HEK293 (cell line): ENCODE measurements at regions not wholly inside any gene's neighbourhood (a gene's known extent, or its start where the extent isn't known, plus 50 kb on each side); places are given as distances from the start of the nearest gene placed in this dataset.

Experiments
- CTCF ChIA-PET: fragments of 350-600 bp; formaldehyde crosslinking; extraction: SDS; loops from one replicate; lab custom pipeline; 2021; ENCODE audit warnings: antibody characterized with exemption; lab: Yijun Ruan, JAX
- POLR2A ChIA-PET: fragments of 300-600 bp; formaldehyde crosslinking; extraction: SDS; loops from one replicate; lab custom pipeline; 2020; ENCODE audit warnings: antibody characterized with exemption, inconsistent platforms; lab: Yijun Ruan, JAX
- H3K27ac ChIP-seq: fragments of 200-500 bp; sonication (Bioruptor generic); 2 replicates; pipeline ENCODE4 v1.5.1; 2014; ENCODE audit warnings: low read depth, low read length, control low read depth, inconsistent platforms; ENCODE audit errors: extremely low read depth
- H3K36me3 ChIP-seq, 2 experiments: fragments of 200-500 bp in 1 of 2; sonication (Bioruptor generic) in 1 of 2; 1 replicate in 1 of 2; 2 replicates in 1 of 2; pipeline ENCODE4 v1.5.1; 2014 to 2017; ENCODE audit warnings: inconsistent platforms in 2 of 2, low read length in 2 of 2; ENCODE audit not compliant: control insufficient read depth in 2 of 2, insufficient read depth in 1 of 2
- H3K4me1 ChIP-seq: fragments of 200-500 bp; sonication (Bioruptor generic); 2 replicates; pipeline ENCODE4 v1.5.1; 2014; ENCODE audit warnings: mild to moderate bottlenecking, low read length, inconsistent platforms; ENCODE audit not compliant: control insufficient read depth, insufficient read depth
- H3K4me3 ChIP-seq: 2 replicates; pipeline ENCODE4 v1.5.1; 2011; ENCODE audit warnings: low read depth, mild to moderate bottlenecking, control low read depth, low read length, moderate library complexity
- H3K9me3 ChIP-seq: fragments of 200-500 bp; sonication (Bioruptor generic); 2 replicates; pipeline ENCODE4 v1.5.1; 2014; ENCODE audit warnings: low read depth, low read length, inconsistent platforms; ENCODE audit not compliant: control insufficient read depth, insufficient read depth
- GLI4 ChIP-seq: fragments of 450-650 bp; formaldehyde crosslinking; IDR thresholded peaks from 2 replicates; pipeline ENCODE4 v1.5.1; 2016; ENCODE audit warnings: missing biosample characterization, missing genetic modification characterization
- OSR2 ChIP-seq: fragments of 450-650 bp; formaldehyde crosslinking; IDR thresholded peaks from 2 replicates; pipeline ENCODE4 v1.5.1; 2016; ENCODE audit warnings: missing biosample characterization, missing genetic modification characterization
- SETDB1 ChIP-seq: IDR thresholded peaks from one replicate; pipeline ENCODE4 v1.6.1; 2017; ENCODE audit warnings: mild to moderate bottlenecking, low read length, moderate library complexity, mixed read lengths; ENCODE audit not compliant: insufficient read length
- TCF7L2 ChIP-seq: IDR thresholded peaks from 2 replicates; pipeline ENCODE4 v1.6.1; 2011; ENCODE audit warnings: low read depth, mild to moderate bottlenecking, inconsistent platforms, low read length, moderate library complexity, borderline replicate concordance
- ZEB2 ChIP-seq: fragments of 450-650 bp; formaldehyde crosslinking; IDR thresholded peaks from 2 replicates; pipeline ENCODE4 v1.5.1; 2016; ENCODE audit warnings: missing biosample characterization, missing genetic modification characterization
- ZFP3 ChIP-seq: fragments of 450-650 bp; formaldehyde crosslinking; IDR thresholded peaks from 2 replicates; pipeline ENCODE4 v1.5.1; 2016; ENCODE audit warnings: low read depth, missing biosample characterization, missing genetic modification characterization
- ZNF133 ChIP-seq: fragments of 450-650 bp; formaldehyde crosslinking; IDR thresholded peaks from 2 replicates; pipeline ENCODE4 v1.5.1; 2016; ENCODE audit warnings: missing biosample characterization, missing genetic modification characterization
- ZNF155 ChIP-seq: fragments of 450-650 bp; formaldehyde crosslinking; IDR thresholded peaks from 2 replicates; pipeline ENCODE4 v1.5.1; 2016; ENCODE audit warnings: missing biosample characterization, missing genetic modification characterization
- ZNF211 ChIP-seq: fragments of 450-650 bp; formaldehyde crosslinking; IDR thresholded peaks from 2 replicates; pipeline ENCODE4 v1.5.1; 2016; ENCODE audit warnings: low read depth, missing biosample characterization, missing genetic modification characterization
- ZNF404 ChIP-seq: fragments of 450-650 bp; formaldehyde crosslinking; IDR thresholded peaks from 2 replicates; pipeline ENCODE4 v1.5.1; 2017; ENCODE audit warnings: missing biosample characterization, missing genetic modification characterization
- ZNF426 ChIP-seq: fragments of 450-650 bp; formaldehyde crosslinking; IDR thresholded peaks from 2 replicates; pipeline ENCODE4 v1.5.1; 2017; ENCODE audit warnings: missing biosample characterization, missing genetic modification characterization, mild to moderate bottlenecking, inconsistent platforms, moderate library complexity
- ZNF549 ChIP-seq: fragments of 450-650 bp; IDR thresholded peaks from 2 replicates; pipeline ENCODE4 v1.5.1; 2018; ENCODE audit warnings: missing biosample characterization, missing genetic modification characterization, mild to moderate bottlenecking, inconsistent platforms, moderate library complexity
- ZNF600 ChIP-seq: fragments of 450-650 bp; formaldehyde crosslinking; IDR thresholded peaks from 2 replicates; pipeline ENCODE4 v1.5.1; 2016; ENCODE audit warnings: missing biosample characterization, missing genetic modification characterization
- ZNF610 ChIP-seq: fragments of 450-650 bp; formaldehyde crosslinking; IDR thresholded peaks from 2 replicates; pipeline ENCODE4 v1.5.1; 2016; ENCODE audit warnings: missing biosample characterization, missing genetic modification characterization, borderline replicate concordance
- ZNF624 ChIP-seq: fragments of 450-650 bp; formaldehyde crosslinking; IDR thresholded peaks from 2 replicates; pipeline ENCODE4 v1.5.1; 2017; ENCODE audit warnings: missing biosample characterization, missing genetic modification characterization
- ZNF701 ChIP-seq: fragments of 450-650 bp; formaldehyde crosslinking; IDR thresholded peaks from 2 replicates; pipeline ENCODE4 v1.5.1; 2016; ENCODE audit warnings: missing biosample characterization, missing genetic modification characterization
- ZNF76 ChIP-seq: fragments of 450-650 bp; formaldehyde crosslinking; IDR thresholded peaks from 2 replicates; pipeline ENCODE4; 2016; ENCODE audit warnings: low read depth, missing biosample characterization, missing genetic modification characterization, borderline replicate concordance
- TF ChIP-seq, protein P1 (sequence below): fragments of 450-650 bp; formaldehyde crosslinking; IDR thresholded peaks from 2 replicates; pipeline ENCODE4 v1.5.1; 2017; ENCODE audit warnings: missing biosample characterization, missing genetic modification characterization
- TF ChIP-seq, protein P2 (sequence below): fragments of 450-650 bp; formaldehyde crosslinking; optimal IDR thresholded peaks from 2 replicates; pipeline ENCODE3; 2016; ENCODE audit warnings: missing biosample characterization, mild to moderate bottlenecking, missing genetic modification characterization
- TF ChIP-seq, protein P3 (sequence below): fragments of 450-650 bp; formaldehyde crosslinking; IDR thresholded peaks from 2 replicates; pipeline ENCODE4 v1.5.1; 2017; ENCODE audit warnings: missing biosample characterization, missing genetic modification characterization
- TF ChIP-seq, protein P4 (sequence below): fragments of 450-650 bp; formaldehyde crosslinking; IDR thresholded peaks from 2 replicates; pipeline ENCODE4 v1.5.1; 2017; ENCODE audit warnings: missing biosample characterization, missing genetic modification characterization

DNA sequence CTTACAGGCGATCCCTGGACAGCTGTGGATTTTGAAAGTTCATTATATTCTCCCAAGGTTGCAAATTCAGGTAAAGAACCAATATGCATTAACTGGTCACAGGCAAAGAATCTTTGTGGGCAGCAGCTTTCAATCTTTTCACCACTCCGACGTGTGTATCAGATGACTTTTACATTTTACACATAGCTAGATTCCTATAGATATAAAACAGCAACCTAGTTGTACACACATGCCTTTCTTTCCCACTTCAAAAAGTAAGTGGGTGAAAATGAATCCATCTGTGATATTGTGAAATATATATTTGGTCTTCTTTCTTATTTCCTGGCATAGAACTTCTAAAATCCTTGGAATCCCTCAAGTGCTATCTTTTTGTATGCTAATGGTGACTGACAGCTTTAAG lies 72.5 kb downstream of the SCG2 start:
- no peak overlapping the region for H3K27ac ChIP-seq
- no peak for TF ChIP-seq ZNF549 (tag by site-specific recombination)
- TF ChIP-seq ZNF76 (tag by site-specific recombination) = no peak
- no peak for TF ChIP-seq ZNF600 (tag by site-specific recombination)
- TF ChIP-seq ZEB2 (tag by site-specific recombination) = no peak
- TF ChIP-seq SETDB1 = no peak
- TF ChIP-seq, protein P1, sequence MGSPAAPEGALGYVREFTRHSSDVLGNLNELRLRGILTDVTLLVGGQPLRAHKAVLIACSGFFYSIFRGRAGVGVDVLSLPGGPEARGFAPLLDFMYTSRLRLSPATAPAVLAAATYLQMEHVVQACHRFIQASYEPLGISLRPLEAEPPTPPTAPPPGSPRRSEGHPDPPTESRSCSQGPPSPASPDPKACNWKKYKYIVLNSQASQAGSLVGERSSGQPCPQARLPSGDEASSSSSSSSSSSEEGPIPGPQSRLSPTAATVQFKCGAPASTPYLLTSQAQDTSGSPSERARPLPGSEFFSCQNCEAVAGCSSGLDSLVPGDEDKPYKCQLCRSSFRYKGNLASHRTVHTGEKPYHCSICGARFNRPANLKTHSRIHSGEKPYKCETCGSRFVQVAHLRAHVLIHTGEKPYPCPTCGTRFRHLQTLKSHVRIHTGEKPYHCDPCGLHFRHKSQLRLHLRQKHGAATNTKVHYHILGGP (tag by site-specific recombination) = no peak
- TF ChIP-seq, protein P2, sequence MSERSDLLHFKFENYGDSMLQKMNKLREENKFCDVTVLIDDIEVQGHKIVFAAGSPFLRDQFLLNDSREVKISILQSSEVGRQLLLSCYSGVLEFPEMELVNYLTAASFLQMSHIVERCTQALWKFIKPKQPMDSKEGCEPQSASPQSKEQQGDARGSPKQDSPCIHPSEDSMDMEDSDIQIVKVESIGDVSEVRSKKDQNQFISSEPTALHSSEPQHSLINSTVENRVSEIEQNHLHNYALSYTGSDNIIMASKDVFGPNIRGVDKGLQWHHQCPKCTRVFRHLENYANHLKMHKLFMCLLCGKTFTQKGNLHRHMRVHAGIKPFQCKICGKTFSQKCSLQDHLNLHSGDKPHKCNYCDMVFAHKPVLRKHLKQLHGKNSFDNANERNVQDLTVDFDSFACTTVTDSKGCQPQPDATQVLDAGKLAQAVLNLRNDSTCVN (tag by site-specific recombination) = no peak
- TF ChIP-seq ZNF155 (tag by site-specific recombination) = no peak
- no peak for TF ChIP-seq GLI4 (tag by site-specific recombination)
- TF ChIP-seq ZNF133 (tag by site-specific recombination) = no peak
- TF ChIP-seq TCF7L2 = no peak
- TF ChIP-seq ZNF404 = no peak
- no peak for TF ChIP-seq ZNF701 (tag by site-specific recombination)
- TF ChIP-seq, all 188 proteins: peak for 0
- ChIA-PET CTCF (interaction anchor here (0.6 kb wide), 1 partner anchor 282 kb away, joined by 3 read pairs; no protein-coding TSS in a partner anchor), POLR2A (interaction anchor here (1.1 kb wide), 1 partner anchor 9 kb away, joined by 3 read pairs; no protein-coding TSS in a partner anchor)
- Histone ChIP-seq H3K9me3 (no peaks in the 10 kb centered on the region), H3K4me1 (no peaks in the 10 kb centered on the region), H3K4me3 (no peak overlapping the region), H3K36me3 (no peaks in the 10 kb centered on the region)

DNA sequence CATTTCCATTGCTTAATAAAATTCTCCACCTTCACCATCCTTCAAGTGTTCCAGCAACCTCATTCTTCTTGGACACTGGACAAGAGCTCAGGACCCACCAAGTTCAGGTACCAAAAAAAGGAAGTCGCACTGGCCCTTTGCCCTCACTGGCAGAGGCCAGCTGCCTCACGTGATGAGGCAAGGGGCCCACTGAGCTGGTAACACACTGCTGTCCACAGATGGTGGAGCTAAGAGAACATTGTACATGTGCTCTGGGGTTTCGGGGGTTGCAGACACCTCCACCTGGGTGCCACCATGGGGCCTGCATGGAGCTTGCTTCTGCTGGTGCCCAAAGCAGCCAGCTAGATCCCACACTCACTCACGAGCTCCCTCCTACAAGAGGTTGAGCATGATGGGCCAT lies 71.3 kb downstream of the SCG2 start:
- Histone ChIP-seq H3K36me3 (no peaks in the 10 kb centered on the region), H3K4me1 (no peaks in the 10 kb centered on the region), H3K27ac (no peak overlapping the region)
- POLR2A ChIA-PET = interaction anchor here (1.1 kb wide), 1 partner anchor 8 kb away, joined by 3 read pairs; no protein-coding TSS in a partner anchor
- no peak for TF ChIP-seq ZFP3 (tag by site-specific recombination)
- TF ChIP-seq GLI4 (tag by site-specific recombination) = no peak
- TF ChIP-seq, protein P3, sequence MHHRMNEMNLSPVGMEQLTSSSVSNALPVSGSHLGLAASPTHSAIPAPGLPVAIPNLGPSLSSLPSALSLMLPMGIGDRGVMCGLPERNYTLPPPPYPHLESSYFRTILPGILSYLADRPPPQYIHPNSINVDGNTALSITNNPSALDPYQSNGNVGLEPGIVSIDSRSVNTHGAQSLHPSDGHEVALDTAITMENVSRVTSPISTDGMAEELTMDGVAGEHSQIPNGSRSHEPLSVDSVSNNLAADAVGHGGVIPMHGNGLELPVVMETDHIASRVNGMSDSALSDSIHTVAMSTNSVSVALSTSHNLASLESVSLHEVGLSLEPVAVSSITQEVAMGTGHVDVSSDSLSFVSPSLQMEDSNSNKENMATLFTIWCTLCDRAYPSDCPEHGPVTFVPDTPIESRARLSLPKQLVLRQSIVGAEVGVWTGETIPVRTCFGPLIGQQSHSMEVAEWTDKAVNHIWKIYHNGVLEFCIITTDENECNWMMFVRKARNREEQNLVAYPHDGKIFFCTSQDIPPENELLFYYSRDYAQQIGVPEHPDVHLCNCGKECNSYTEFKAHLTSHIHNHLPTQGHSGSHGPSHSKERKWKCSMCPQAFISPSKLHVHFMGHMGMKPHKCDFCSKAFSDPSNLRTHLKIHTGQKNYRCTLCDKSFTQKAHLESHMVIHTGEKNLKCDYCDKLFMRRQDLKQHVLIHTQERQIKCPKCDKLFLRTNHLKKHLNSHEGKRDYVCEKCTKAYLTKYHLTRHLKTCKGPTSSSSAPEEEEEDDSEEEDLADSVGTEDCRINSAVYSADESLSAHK (tag by site-specific recombination) = no peak
- TF ChIP-seq ZNF624 (tag by site-specific recombination) = no peak
- no peak for TF ChIP-seq ZNF211 (tag by site-specific recombination)
- TF ChIP-seq OSR2 (tag by site-specific recombination) = no peak
- TF ChIP-seq ZNF426 = no peak
- TF ChIP-seq, protein P4, sequence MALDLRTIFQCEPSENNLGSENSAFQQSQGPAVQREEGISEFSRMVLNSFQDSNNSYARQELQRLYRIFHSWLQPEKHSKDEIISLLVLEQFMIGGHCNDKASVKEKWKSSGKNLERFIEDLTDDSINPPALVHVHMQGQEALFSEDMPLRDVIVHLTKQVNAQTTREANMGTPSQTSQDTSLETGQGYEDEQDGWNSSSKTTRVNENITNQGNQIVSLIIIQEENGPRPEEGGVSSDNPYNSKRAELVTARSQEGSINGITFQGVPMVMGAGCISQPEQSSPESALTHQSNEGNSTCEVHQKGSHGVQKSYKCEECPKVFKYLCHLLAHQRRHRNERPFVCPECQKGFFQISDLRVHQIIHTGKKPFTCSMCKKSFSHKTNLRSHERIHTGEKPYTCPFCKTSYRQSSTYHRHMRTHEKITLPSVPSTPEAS (tag by site-specific recombination) = no peak
- TF ChIP-seq ZNF610 (tag by site-specific recombination) = no peak
- TF ChIP-seq, all 188 proteins: peak for 0
- CTCF ChIA-PET = interaction anchor here (0.6 kb wide), 1 partner anchor 462 kb away, joined by 3 read pairs; no protein-coding TSS in a partner anchor
- Histone ChIP-seq H3K4me3 (no peak overlapping the region), H3K9me3 (no peaks in the 10 kb centered on the region)
